ENCODE measurements at regions not wholly inside any gene's neighbourhood (a gene's known extent, or its start where the extent isn't known, plus 50 kb on each side); places are given as distances from the start of the nearest gene placed in this dataset.

- Histone ChIP-seq H3K4me1 (no peaks in the 10 kb centered on the region), H3K9me3 (ENCODE audit: low read depth) (no peaks in the 10 kb centered on the region), H3K79me2 (ENCODE audit: low read depth) (no peaks in the 10 kb centered on the region), H4K20me1 (ENCODE audit: low read depth) (no peaks in the 10 kb centered on the region), H3K27ac (no peak overlapping the region), H3K4me3 (no peak overlapping the region), H3F3A (ENCODE audit: low read depth) (no peaks in the 10 kb centered on the region), H3K36me3 (no peaks in the 10 kb centered on the region), H2AFZ (replicated peaks) (no peak overlapping the region), H3K27me3 (no peaks in the 10 kb centered on the region), H3K9ac (no peak overlapping the region), H3K4me2 (no peak overlapping the region)
- Mint-ChIP-seq H3K36me3 (no peaks in the 10 kb centered on the region), H3K27ac (no peak overlapping the region), H3K9me3 (peaks cover 5% of the 10 kb centered on the region), H3K4me1 (peaks cover 13% of the 10 kb centered on the region), H3K27me3 (ENCODE audit: insufficient read depth, low read depth) (peaks cover 3% of the 10 kb centered on the region), H3K4me3 (no peak overlapping the region)
- no peak for DNase-seq (ENCODE audit: low spot score)
- no peak for TF ChIP-seq EZH2 (IDR thresholded peaks at IDR 0.05)
- no peak for TF ChIP-seq CTCF (IDR thresholded peaks at IDR 0.05)
- TF ChIP-seq EZH2phosphoT487 (IDR thresholded peaks at IDR 0.05), result no peak
These were observed 228.1 kb downstream of the TMEM200A start for GRCh38 chr6:130593948-130594347.

DNA sequence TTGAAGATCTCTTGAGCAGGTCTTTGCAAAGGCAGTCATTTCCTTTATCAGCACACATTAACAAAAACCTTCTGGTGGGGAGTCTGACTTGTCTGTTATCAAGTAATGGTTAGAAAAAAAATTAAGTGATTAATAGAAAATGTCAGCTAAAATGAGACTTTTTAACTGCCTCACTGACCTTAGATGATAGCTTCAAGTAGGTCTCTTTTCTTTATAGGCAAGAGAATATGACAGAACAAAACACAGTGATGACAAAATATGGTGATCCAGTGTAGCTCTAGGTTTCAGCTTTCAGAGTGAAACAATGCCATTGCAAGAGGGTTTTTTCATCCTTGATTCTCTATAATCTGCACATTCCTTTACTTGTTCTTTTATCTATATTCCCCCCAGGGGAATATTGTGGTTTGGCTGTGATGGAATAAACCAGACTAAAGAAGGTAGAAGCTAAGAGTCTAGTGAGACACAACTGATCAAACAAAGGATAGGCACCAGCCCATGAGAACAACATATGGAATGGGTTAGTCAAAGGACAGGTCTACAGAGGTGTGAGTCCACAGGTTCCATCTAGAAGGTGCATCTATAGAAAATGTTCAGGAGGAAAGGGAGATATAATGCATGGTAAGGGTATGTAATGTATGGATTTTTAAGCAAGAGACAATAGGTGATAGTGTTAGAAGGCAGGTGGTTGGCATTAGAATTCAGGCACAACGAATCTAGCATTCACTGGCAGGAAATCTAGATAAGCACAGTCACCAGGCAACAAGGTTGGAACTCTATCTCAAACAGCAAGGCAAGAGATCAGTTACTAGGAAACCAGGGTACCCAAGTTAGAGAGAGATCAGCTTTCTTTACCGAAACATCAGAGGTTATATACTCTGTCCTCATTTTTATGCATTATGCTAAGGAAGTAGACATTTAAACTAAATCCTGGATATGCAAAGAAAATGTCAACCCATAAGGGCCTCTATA, 228.9 kb upstream of the SMLR1 start:
- Histone ChIP-seq H3K9ac (no peak overlapping the region), H3K4me3 (no peak overlapping the region), H3K4me1 (no peaks in the 10 kb centered on the region), H3K4me2 (no peak overlapping the region), H3F3A (ENCODE audit: low read depth) (no peaks in the 10 kb centered on the region), H3K36me3 (no peaks in the 10 kb centered on the region), H2AFZ (replicated peaks) (no peak overlapping the region), H3K27ac (no peak overlapping the region), H3K9me3 (ENCODE audit: low read depth) (no peaks in the 10 kb centered on the region), H4K20me1 (ENCODE audit: low read depth) (no peaks in the 10 kb centered on the region), H3K27me3 (no peaks in the 10 kb centered on the region), H3K79me2 (ENCODE audit: low read depth) (no peaks in the 10 kb centered on the region)
- Mint-ChIP-seq H3K4me1 (peaks cover 12% of the 10 kb centered on the region), H3K27ac (no peak overlapping the region), H3K36me3 (no peaks in the 10 kb centered on the region), H3K9me3 (no peaks in the 10 kb centered on the region), H3K27me3 (ENCODE audit: insufficient read depth, low read depth) (no peaks in the 10 kb centered on the region), H3K4me3 (no peak overlapping the region)
- DNase-seq (ENCODE audit: low spot score), result no peak
- TF ChIP-seq EZH2 (IDR thresholded peaks at IDR 0.05) (no peak), EZH2phosphoT487 (IDR thresholded peaks at IDR 0.05) (no peak), CTCF (IDR thresholded peaks at IDR 0.05) (no peak)

GRCh38 chr6:130600880-130601341, 226.3 kb upstream of the SMLR1 start:
- no peak overlapping the region for H3K4me3 Mint-ChIP-seq
- Histone ChIP-seq H3K27me3 (no peaks in the 10 kb centered on the region), H3K36me3 (no peaks in the 10 kb centered on the region), H3K4me1 (no peaks in the 10 kb centered on the region), H3K9me3 (ENCODE audit: low read depth) (no peaks in the 10 kb centered on the region), H3K79me2 (ENCODE audit: low read depth) (no peaks in the 10 kb centered on the region), H3K27ac (no peak overlapping the region), H3K4me2 (no peak overlapping the region), H2AFZ (replicated peaks) (no peak overlapping the region), H3F3A (ENCODE audit: low read depth) (no peaks in the 10 kb centered on the region), H4K20me1 (ENCODE audit: low read depth) (no peaks in the 10 kb centered on the region), H3K4me3 (no peak overlapping the region), H3K9ac (no peak overlapping the region)
- H3K9me3 Mint-ChIP-seq, result no peaks in the 10 kb centered on the region
- H3K36me3 Mint-ChIP-seq, result no peaks in the 10 kb centered on the region
- no peak overlapping the region for H3K27ac Mint-ChIP-seq
- H3K4me1 Mint-ChIP-seq, result peaks cover 4% of the 10 kb centered on the region
- no peak for DNase-seq (ENCODE audit: low spot score)
- H3K27me3 Mint-ChIP-seq (ENCODE audit: insufficient read depth, low read depth), result no peaks in the 10 kb centered on the region
- TF ChIP-seq EZH2phosphoT487 (IDR thresholded peaks at IDR 0.05) (no peak), EZH2 (IDR thresholded peaks at IDR 0.05) (no peak), CTCF (IDR thresholded peaks at IDR 0.05) (no peak)
